Retinal pigment epithelial cell (primary cell): ENCODE measurements at regions not wholly inside any gene's neighbourhood (a gene's known extent, or its start where the extent isn't known, plus 50 kb on each side); places are given as distances from the start of the nearest gene placed in this dataset.
"Not testable (repeated sequence)": the region's sequence is repeated elsewhere in the genome, so short reads cannot be mapped to it uniquely, and the experiment has no call there.

ENCODE experiments used
- DNase-seq: peaks from one replicate; pipeline ENCODE4 v3.0.0-alpha.2; 2010; ENCODE audit warnings: low read depth
- H3K4me3 ChIP-seq: 2 replicates; pipeline ENCODE4 v1.5.1; 2011; ENCODE audit warnings: mild to moderate bottlenecking, low read length, control low read depth, moderate library complexity
- CTCF ChIP-seq: conservative IDR thresholded peaks from 2 replicates; pipeline ENCODE4 v1.5.1; 2011; ENCODE audit warnings: low read depth, low read length, control low read depth, inconsistent platforms

GRCh38 chr7:25594728-25595127 is 366.4 kb upstream of the NPVF start:
- no peak overlapping the region for H3K4me3 ChIP-seq
- no peak for DNase-seq
- TF ChIP-seq CTCF, result no peak

GRCh38 chr7:25595996-25596395 is 367.7 kb upstream of the NPVF start:
- no peak for DNase-seq
- no peak overlapping the region for H3K4me3 ChIP-seq
- TF ChIP-seq CTCF, result no peak

GRCh38 chr7:25596443-25596842 is 368.2 kb upstream of the NPVF start:
- TF ChIP-seq CTCF, result no peak
- no peak for DNase-seq
- H3K4me3 ChIP-seq, result no peak overlapping the region

- DNase-seq, result no peak
- TF ChIP-seq CTCF, result no peak
- no peak overlapping the region for H3K4me3 ChIP-seq
These were observed 369.7 kb upstream of the NPVF start for GRCh38 chr7:25597946-25598345.

GRCh38 chr7:25598765-25599164 is 370.5 kb upstream of the NPVF start:
- DNase-seq, result no peak
- H3K4me3 ChIP-seq, result no peak overlapping the region
- TF ChIP-seq CTCF, result no peak

- H3K4me3 ChIP-seq, result no peak overlapping the region
- no peak for TF ChIP-seq CTCF
- DNase-seq, result no peak
These were observed 372.1 kb upstream of the NPVF start for GRCh38 chr7:25600262-25600920.

GRCh38 chr7:25602730-25603426 is 374.6 kb upstream of the NPVF start:
- not testable (repeated sequence) for DNase-seq
- peak overlapping the region; percentile 42 for H3K4me3 ChIP-seq

GRCh38 chr7:25603427-25603740 is 375.1 kb upstream of the NPVF start:
- DNase-seq, result not testable (repeated sequence)
- peak overlapping the region; percentile 42 for H3K4me3 ChIP-seq
